HCT116 (cell line): ENCODE measurements at regions not wholly inside any gene's neighbourhood (a gene's known extent, or its start where the extent isn't known, plus 50 kb on each side); places are given as distances from the start of the nearest gene placed in this dataset.

Experiments
- ATAC-seq: fragments of 200-7000 bp; cut with Tn5 transposase; 2 replicates; pipeline ENCODE4 v1.9.1; 2020; ENCODE audit warnings: mild to moderate bottlenecking, moderate library complexity
- BruUV-seq: library from RNA; stranded (reverse); fragments of 400-500 nt; replicated peaks from 2 replicates; lab custom pipeline; 2021; lab: Mats Ljungman, UMichigan
- CTCF ChIA-PET: fragments of 300-600 bp; sonication (Branson Sonifier 250); formaldehyde crosslinking; loops from one replicate; lab custom pipeline; 2021; ENCODE audit warnings: antibody characterized with exemption; lab: Charles Lee
- POLR2A ChIA-PET: fragments of 300-600, 350-600 bp; sonication (Branson Sonifier 250); formaldehyde crosslinking; loops from one replicate; lab custom pipeline; 2021; ENCODE audit warnings: antibody characterized with exemption; lab: Charles Lee
- RAD21 ChIA-PET, 2 experiments: fragments of 300-600 bp; sonication (Branson Sonifier 250); formaldehyde crosslinking; loops; one replicate each; lab custom pipeline; 2023; ENCODE audit warnings: low total read pairs in 2 of 2; ENCODE audit not compliant: uncharacterized antibody in 2 of 2, unreplicated experiment in 2 of 2, low non-redundant PET in 1 of 2; lab: Charles Lee
- DNase-seq: peaks from one replicate; pipeline ENCODE4 v3.0.0-alpha.2; 2010; ENCODE audit warnings: low read depth, low spot score
- H2AFZ ChIP-seq: fragments of 200-600 bp; shearing (Covaris generic), sonication (generic); 2 replicates; pipeline ENCODE4 v1.6.1; 2017; ENCODE audit warnings: low read depth, mixed run types, mixed read lengths, antibody characterized with exemption, low read length; ENCODE audit not compliant: poor library complexity, severe bottlenecking
- H3K27ac ChIP-seq: 2 replicates; pipeline ENCODE4 v1.5.1; 2012; ENCODE audit warnings: low read depth, low read length
- H3K27me3 ChIP-seq: fragments of 200-600 bp; sonication (generic); 2 replicates; pipeline ENCODE4 v1.6.1; 2016; ENCODE audit warnings: mixed run types, low read length, mixed read lengths; ENCODE audit not compliant: insufficient read depth
- H3K36me3 ChIP-seq, 2 experiments: fragments of 200-500 bp in 1 of 2; fragments of 200-600 bp in 1 of 2; sonication (Bioruptor generic) in 1 of 2; sonication (generic) in 1 of 2; 2 replicates each; pipeline versions ENCODE4 v1.5.1 to v1.6.1; 2014 to 2016; ENCODE audit warnings: low read length in 2 of 2, inconsistent platforms in 1 of 2, mixed read lengths in 1 of 2, mixed run types in 1 of 2; ENCODE audit not compliant: insufficient read depth in 2 of 2, control insufficient read depth in 1 of 2
- H3K4me1 ChIP-seq, 2 experiments: fragments of 200-600 bp in 1 of 2; sonication (generic) in 1 of 2; 2 replicates each; pipeline versions ENCODE4 v1.5.1 to v1.6.1; 2012 to 2017; ENCODE audit warnings: low read length in 2 of 2, inconsistent platforms in 1 of 2, mild to moderate bottlenecking in 1 of 2, mixed read lengths in 1 of 2, mixed run types in 1 of 2, moderate library complexity in 1 of 2; ENCODE audit not compliant: insufficient read depth in 2 of 2, control insufficient read depth in 1 of 2
- H3K4me2 ChIP-seq: fragments of 200-600 bp; sonication (generic); 2 replicates; pipeline ENCODE4 v1.6.1; 2017; ENCODE audit warnings: mixed run types, low read length, mixed read lengths
- H3K4me3 ChIP-seq, 2 experiments: fragments of 200-600 bp in 1 of 2; sonication (generic) in 1 of 2; replicated peaks in 1 of 2; 2 replicates each; pipeline ENCODE4 v1.5.1; 2011 to 2016; ENCODE audit warnings: low read length in 2 of 2, control low read depth in 1 of 2, low read depth in 1 of 2, mild to moderate bottlenecking in 1 of 2, mixed read lengths in 1 of 2, mixed run types in 1 of 2
- H3K79me2 ChIP-seq: fragments of 200-600 bp; sonication (generic); 2 replicates; pipeline ENCODE4 v1.6.1; 2017; ENCODE audit warnings: mild to moderate bottlenecking, mixed run types, low read length, moderate library complexity, mixed read lengths; ENCODE audit not compliant: insufficient read depth
- H3K9ac ChIP-seq: fragments of 200-600 bp; sonication (generic); 2 replicates; pipeline ENCODE4 v1.6.1; 2016; ENCODE audit warnings: low read length, mixed read lengths
- H3K9me2 ChIP-seq: fragments of 200-600 bp; sonication (generic), shearing (Covaris generic); 2 replicates; pipeline ENCODE4 v1.6.1; 2017; ENCODE audit warnings: mixed run types, mild to moderate bottlenecking, moderate library complexity; ENCODE audit not compliant: insufficient read depth
- H3K9me3 ChIP-seq, 2 experiments: fragments of 200-500 bp in 1 of 2; fragments of 200-600 bp in 1 of 2; sonication (Bioruptor generic) in 1 of 2; sonication (generic) in 1 of 2; 2 replicates each; pipeline ENCODE4 v1.6.1; 2014 to 2017; ENCODE audit warnings: low read length in 2 of 2, mixed read lengths in 2 of 2, inconsistent platforms in 1 of 2, low read depth in 1 of 2, mild to moderate bottlenecking in 1 of 2, mixed run types in 1 of 2, moderate library complexity in 1 of 2; ENCODE audit not compliant: control insufficient read depth in 1 of 2, insufficient read depth in 1 of 2
- H4K20me1 ChIP-seq: fragments of 200-600 bp; sonication (generic), shearing (Covaris generic); 2 replicates; pipeline ENCODE4 v1.6.1; 2017; ENCODE audit warnings: mixed run types, mild to moderate bottlenecking, moderate library complexity; ENCODE audit not compliant: insufficient read depth
- ATF3 ChIP-seq: IDR thresholded peaks from 2 replicates; pipeline ENCODE4 v1.6.1; 2012
- CBX3 ChIP-seq: IDR thresholded peaks from 2 replicates; pipeline ENCODE4 v1.6.1; 2012; ENCODE audit warnings: low read depth
- CEBPB ChIP-seq: IDR thresholded peaks from 2 replicates; pipeline ENCODE4 v1.6.1; 2012; ENCODE audit warnings: low read depth
- CTCF ChIP-seq, 3 experiments: fragments of 200-600 bp in 1 of 3; sonication (generic) in 1 of 3; IDR thresholded peaks in 2 of 3; conservative IDR thresholded peaks in 1 of 3; 2 replicates each; pipeline ENCODE4 v1.5.1; 2012 to 2017; ENCODE audit warnings: low read depth in 2 of 3, low read length in 2 of 3, antibody characterized with exemption in 1 of 3, borderline replicate concordance in 1 of 3, control low read depth in 1 of 3, mild to moderate bottlenecking in 1 of 3, mixed read lengths in 1 of 3, mixed run types in 1 of 3, moderate library complexity in 1 of 3; ENCODE audit not compliant: insufficient read depth in 1 of 3
- EGR1 ChIP-seq: IDR thresholded peaks from 2 replicates; pipeline ENCODE4 v1.6.1; 2012; ENCODE audit warnings: low read depth
- ELF1 ChIP-seq: IDR thresholded peaks from 2 replicates; pipeline ENCODE4 v1.6.1; 2012; ENCODE audit warnings: low read depth, borderline replicate concordance
- EZH2 ChIP-seq: fragments of 200-600 bp; sonication (generic); IDR thresholded peaks from 2 replicates; pipeline ENCODE4 v1.6.1; 2017; ENCODE audit warnings: antibody characterized with exemption, mixed run types
- JUND ChIP-seq: IDR thresholded peaks from 2 replicates; pipeline ENCODE4 v1.6.1; 2012
- MAX ChIP-seq: IDR thresholded peaks from 2 replicates; pipeline ENCODE4 v1.6.1; 2012
- POLR2A ChIP-seq: IDR thresholded peaks from 2 replicates; pipeline ENCODE4 v1.7.0; 2011; ENCODE audit warnings: borderline replicate concordance; ENCODE audit not compliant: insufficient read depth, insufficient read length; ENCODE audit errors: extremely low read depth
- POLR2AphosphoS5 ChIP-seq: IDR thresholded peaks from 2 replicates; pipeline ENCODE4 v1.6.1; 2011; ENCODE audit warnings: mild to moderate bottlenecking, low read depth, low read length, moderate library complexity
- RAD21 ChIP-seq: IDR thresholded peaks from 2 replicates; pipeline ENCODE4 v1.6.1; 2012; ENCODE audit warnings: low read depth, mild to moderate bottlenecking
- SIN3A ChIP-seq: IDR thresholded peaks from 2 replicates; pipeline ENCODE4 v1.6.1; 2012; ENCODE audit warnings: low read depth
- SP1 ChIP-seq: IDR thresholded peaks from 2 replicates; pipeline ENCODE4 v1.6.1; 2012; ENCODE audit warnings: low read depth
- SRF ChIP-seq: IDR thresholded peaks from 2 replicates; pipeline ENCODE4 v1.6.1; 2012; ENCODE audit warnings: low read depth
- TCF7L2 ChIP-seq: IDR thresholded peaks from 2 replicates; pipeline ENCODE4 v1.7.0; 2011; ENCODE audit warnings: borderline replicate concordance, inconsistent platforms; ENCODE audit not compliant: insufficient read depth, insufficient read length; ENCODE audit errors: extremely low read depth
- YY1 ChIP-seq: IDR thresholded peaks from 2 replicates; pipeline ENCODE4 v1.6.1; 2011; ENCODE audit warnings: low read length, low read depth, moderate library complexity, mild to moderate bottlenecking; ENCODE audit not compliant: insufficient replicate concordance; ENCODE audit errors: extremely low read depth
- ZBTB33 ChIP-seq: IDR thresholded peaks from 2 replicates; pipeline ENCODE4 v1.6.1; 2011; ENCODE audit warnings: mild to moderate bottlenecking, low read length, moderate library complexity; ENCODE audit not compliant: insufficient replicate concordance; ENCODE audit errors: extremely low read depth
- ZFX ChIP-seq: fragments of 450-650 bp; IDR thresholded peaks from 2 replicates; pipeline ENCODE4 v1.6.1; 2017
- ZNF274 ChIP-seq: fragments of 200-500 bp; sonication (Bioruptor generic); IDR thresholded peaks from 2 replicates; pipeline ENCODE4 v1.6.1; 2014; ENCODE audit warnings: mild to moderate bottlenecking, low read depth, low read length, inconsistent platforms
- intact Hi-C: fragments of 100-400 bp; cut with micrococcal nuclease; formaldehyde crosslinking; loops from 2 replicates; pipeline ENCODE4 v1.10.0; 2022

GRCh38 chr10:4532011-4532410, 294.0 kb upstream of the AKR1E2 start:
- intact Hi-C loops: no loop called here
- RAD21 ChIA-PET: no interaction called here
- Histone ChIP-seq H3K27me3 (no peaks in the 10 kb centered on the region), H4K20me1 (no peaks in the 10 kb centered on the region), H3K27ac (no peak overlapping the region), H3K9ac (no peak overlapping the region), H3K9me2 (no peaks in the 10 kb centered on the region), H3K36me3 (no peaks in the 10 kb centered on the region), H2AFZ (no peak overlapping the region), H3K4me3 (no peak overlapping the region), H3K79me2 (no peaks in the 10 kb centered on the region), H3K4me1 (peaks cover 0 to 7% of the 10 kb centered on the region in 2 experiments; a peak in 1 of 4 replicates), H3K9me3 (no peaks in the 10 kb centered on the region), H3K4me2 (no peak overlapping the region)
- DNase-seq (no peak), ATAC-seq (no peak)
- POLR2A ChIA-PET: no interaction called here
- CTCF ChIA-PET: no interaction called here
- no TSS peak for BruUV-seq
- TF ChIP-seq POLR2AphosphoS5: no peak
- no peak for TF ChIP-seq JUND
- TF ChIP-seq POLR2A: no peak
- no peak for TF ChIP-seq ATF3
- no peak for TF ChIP-seq YY1
- no peak for TF ChIP-seq RAD21
- TF ChIP-seq SRF: no peak
- no peak for TF ChIP-seq CBX3
- TF ChIP-seq SP1: no peak
- no peak for TF ChIP-seq CEBPB
- TF ChIP-seq ZNF274: no peak
- TF ChIP-seq ELF1: no peak
- no peak for TF ChIP-seq MAX
- TF ChIP-seq EZH2: no peak
- no peak for TF ChIP-seq CTCF (IDR thresholded peaks at IDR 0.05 in 2 of 3, conservative IDR thresholded peaks at IDR 0.05 in 1 of 3; ENCODE audit: borderline replicate concordance in 1 of 3, insufficient read depth in 1 of 3, low read depth in 2 of 3, low read length in 2 of 3)
- no peak for TF ChIP-seq ZFX
- no peak for TF ChIP-seq EGR1
- TF ChIP-seq ZBTB33: no peak
- TF ChIP-seq SIN3A: no peak
- TF ChIP-seq TCF7L2: no peak
